Esophagus squamous epithelium (tissue), 5 donors: ENCODE measurements at regions not wholly inside any gene's neighbourhood (a gene's known extent, or its start where the extent isn't known, plus 50 kb on each side); places are given as distances from the start of the nearest gene placed in this dataset.

Source experiments
- DNase-seq: peaks from one replicate; lab custom pipeline; 2025; lab: John Stamatoyannopoulos, UW
- H3K27ac ChIP-seq, 4 donors: fragments of 200-600 bp; sonication (generic); one replicate each; pipeline ENCODE4 v1.5.1; 2016 to 2019; ENCODE audit warnings: mild to moderate bottlenecking in 1 of 4
- H3K27me3 ChIP-seq, 4 donors: fragments of 200-600 bp; sonication (generic); 1 replicate in 3 of 4; 2 replicates in 1 of 4; pipeline versions ENCODE4 v1.5.1 to v1.6.0; 2017 to 2021; ENCODE audit warnings: antibody characterized with exemption in 1 of 4
- H3K36me3 ChIP-seq, 3 donors: fragments of 200-600 bp; sonication (generic); one replicate each; pipeline ENCODE4 v1.5.1; 2016 to 2019
- H3K4me1 ChIP-seq, 3 donors: fragments of 200-600 bp; sonication (generic); one replicate each; pipeline ENCODE4 v1.5.1; 2017 to 2019
- H3K4me3 ChIP-seq, 4 donors: fragments of 200-600 bp; sonication (generic); 1 replicate in 3 of 4; 2 replicates in 1 of 4; pipeline ENCODE4 v1.5.1; 2016 to 2019; ENCODE audit warnings: mild to moderate bottlenecking in 2 of 4, moderate library complexity in 1 of 4
- H3K9me3 ChIP-seq, 3 donors: fragments of 200-600 bp; sonication (generic); one replicate each; pipeline ENCODE4 v1.5.1; 2016 to 2019
- CTCF ChIP-seq, 6 experiments: fragments of 450-650 bp in 4 of 6; fragments of 200-600 bp in 2 of 6; sonication (generic) in 2 of 6; IDR thresholded peaks; one replicate each; pipeline ENCODE4 v1.5.1; 2016 to 2019; ENCODE audit warnings: antibody characterized with exemption in 6 of 6, mild to moderate bottlenecking in 4 of 6, moderate library complexity in 4 of 6
- POLR2A ChIP-seq, 4 donors: fragments of 450-650 bp; IDR thresholded peaks; one replicate each; pipeline ENCODE4 v1.6.1; 2017; ENCODE audit warnings: antibody characterized with exemption in 4 of 4, mild to moderate bottlenecking in 4 of 4, moderate library complexity in 3 of 4
- WGBS, 2 donors: methylation state at CpG; one replicate each; pipeline ENCODE4 v1.1.5; 2018; 5-methylcytosine and 5-hydroxymethylcytosine counted together
- intact Hi-C: fragments of 100-400 bp; cut with DNase I; formaldehyde crosslinking; loops from one replicate; pipeline ENCODE4 v1.15.0; 2022
- donor health status: DM: yes; HTN: yes; CAD: no.

- no peak overlapping the region for H3K4me3 ChIP-seq
- TF ChIP-seq POLR2A (IDR thresholded peaks at IDR 0.05) (no peak), CTCF (IDR thresholded peaks at IDR 0.05) (no peak)
- intact Hi-C loops = no loop called here
- no peaks in the 10 kb centered on the region for H3K36me3 ChIP-seq
- WGBS, 2 donors = 91 to 92% methylated on average over 2 of the region's 2 CpGs
- DNase-seq = no peak
- H3K27ac ChIP-seq = no peak overlapping the region
- no peaks in the 10 kb centered on the region for H3K4me1 ChIP-seq
- H3K9me3 ChIP-seq = peaks cover 0 to 6% (median 0%) of the 10 kb centered on the region in 3 donors
- no peaks in the 10 kb centered on the region for H3K27me3 ChIP-seq
These were observed 78.5 kb upstream of the DDIT4L start for GRCh38 chr4:100268789-100269188.

GRCh38 chr4:100261346-100261745, 71.1 kb upstream of the DDIT4L start:
- Histone ChIP-seq H3K27ac (no peak overlapping the region), H3K4me1 (no peaks in the 10 kb centered on the region), H3K36me3 (no peaks in the 10 kb centered on the region), H3K27me3 (no peaks in the 10 kb centered on the region), H3K4me3 (no peak overlapping the region), H3K9me3 (no peaks in the 10 kb centered on the region)
- 43 to 69% methylated on average over 2 of the region's 2 CpGs for WGBS, 2 donors
- TF ChIP-seq POLR2A (IDR thresholded peaks at IDR 0.05) (no peak), CTCF (IDR thresholded peaks at IDR 0.05) (no peak)
- intact Hi-C loops = no loop called here
- DNase-seq = no peak

GRCh38 chr4:100258675-100259074, 68.4 kb upstream of the DDIT4L start:
- no peak for DNase-seq
- no peak overlapping the region for H3K4me3 ChIP-seq
- no peaks in the 10 kb centered on the region for H3K9me3 ChIP-seq
- no peaks in the 10 kb centered on the region for H3K36me3 ChIP-seq
- TF ChIP-seq POLR2A (IDR thresholded peaks at IDR 0.05) (no peak), CTCF (IDR thresholded peaks at IDR 0.05) (no peak)
- intact Hi-C loops = no loop called here
- no peaks in the 10 kb centered on the region for H3K4me1 ChIP-seq
- WGBS, 2 donors = 89 to 93% methylated on average over 2 of the region's 2 CpGs
- no peak overlapping the region for H3K27ac ChIP-seq
- H3K27me3 ChIP-seq = no peaks in the 10 kb centered on the region

GRCh38 chr4:100257567-100257966, 67.3 kb upstream of the DDIT4L start:
- no peak for TF ChIP-seq CTCF (IDR thresholded peaks at IDR 0.05)
- no peak for TF ChIP-seq POLR2A (IDR thresholded peaks at IDR 0.05)
- Histone ChIP-seq H3K9me3 (no peaks in the 10 kb centered on the region), H3K4me1 (no peaks in the 10 kb centered on the region), H3K4me3 (no peak overlapping the region), H3K36me3 (no peaks in the 10 kb centered on the region), H3K27ac (no peak overlapping the region), H3K27me3 (no peaks in the 10 kb centered on the region)
- DNase-seq = no peak
- intact Hi-C loops = no loop called here
- WGBS, 2 donors = 39 to 42% methylated on average over 1 of the region's 1 CpG

- no peak overlapping the region for H3K4me3 ChIP-seq
- TF ChIP-seq CTCF (IDR thresholded peaks at IDR 0.05) (no peak), POLR2A (IDR thresholded peaks at IDR 0.05) (no peak)
These were observed 64.0 kb upstream of the DDIT4L start for GRCh38 chr4:100254237-100254636.

More at GRCh38 chr4:100254237-100254636, 64.0 kb upstream of the DDIT4L start:
- Histone ChIP-seq H3K36me3 (no peaks in the 10 kb centered on the region), H3K27me3 (no peaks in the 10 kb centered on the region), H3K4me1 (no peaks in the 10 kb centered on the region), H3K9me3 (no peaks in the 10 kb centered on the region), H3K27ac (no peak overlapping the region)
- intact Hi-C loops = no loop called here
- no peak for DNase-seq
- WGBS, 2 donors = 69 to 100% methylated on average over 1 of the region's 1 CpG
